DOHH2 (cell line): ENCODE measurements at regions not wholly inside any gene's neighbourhood (a gene's known extent, or its start where the extent isn't known, plus 50 kb on each side); places are given as distances from the start of the nearest gene placed in this dataset.

Experiments
- H3F3A ChIP-seq: fragments of 200-600 bp; sonication (generic), shearing (Covaris generic); 2 replicates; pipeline ENCODE4 v1.6.0; 2016; ENCODE audit warnings: antibody characterized with exemption, mild to moderate bottlenecking; ENCODE audit not compliant: control insufficient read depth, insufficient read depth
- H3K27ac ChIP-seq: fragments of 200-600 bp; sonication (generic); 2 replicates; pipeline ENCODE4 v1.5.1; 2014; ENCODE audit warnings: low read depth, mild to moderate bottlenecking, low read length, moderate library complexity
- H3K27me3 ChIP-seq: fragments of 200-600 bp; sonication (generic); 2 replicates; pipeline ENCODE4 v1.6.1; 2014; ENCODE audit warnings: mild to moderate bottlenecking, low read length, mixed read lengths; ENCODE audit not compliant: control insufficient read depth
- H3K36me3 ChIP-seq: fragments of 200-600 bp; sonication (generic); 2 replicates; pipeline ENCODE4 v1.6.1; 2014; ENCODE audit warnings: mild to moderate bottlenecking, low read length, moderate library complexity, mixed read lengths; ENCODE audit not compliant: control insufficient read depth
- H3K4me1 ChIP-seq: fragments of 200-600 bp; sonication (generic); 2 replicates; pipeline ENCODE4 v1.6.1; 2014; ENCODE audit warnings: mild to moderate bottlenecking, low read length, mixed read lengths; ENCODE audit not compliant: control insufficient read depth
- H3K4me2 ChIP-seq: fragments of 200-600 bp; sonication (generic); 2 replicates; pipeline ENCODE4 v1.6.0; 2014; ENCODE audit warnings: mild to moderate bottlenecking, low read length, moderate library complexity
- H3K4me3 ChIP-seq: fragments of 200-600 bp; sonication (generic); 2 replicates; pipeline ENCODE4 v1.5.1; 2014; ENCODE audit warnings: mild to moderate bottlenecking, low read length, mixed read lengths
- H3K79me2 ChIP-seq: fragments of 200-600 bp; sonication (generic); 2 replicates; pipeline ENCODE4 v1.6.1; 2014; ENCODE audit warnings: mild to moderate bottlenecking, low read length, mixed read lengths; ENCODE audit not compliant: control insufficient read depth
- H3K9me2 ChIP-seq: fragments of 200-600 bp; sonication (generic); replicated peaks from 2 replicates; pipeline ENCODE4 v1.6.1; 2014; ENCODE audit warnings: mild to moderate bottlenecking, low read length, mixed read lengths; ENCODE audit not compliant: control insufficient read depth
- H3K9me3 ChIP-seq: fragments of 200-600 bp; sonication (generic); 2 replicates; pipeline ENCODE4 v1.6.1; 2014; ENCODE audit warnings: antibody characterized with exemption, low read length, mixed read lengths; ENCODE audit not compliant: control insufficient read depth, insufficient read depth
- H4K20me1 ChIP-seq: fragments of 200-600 bp; sonication (generic); 2 replicates; pipeline ENCODE4 v1.6.0; 2014; ENCODE audit warnings: low read depth, mild to moderate bottlenecking, antibody characterized with exemption, low read length, moderate library complexity; ENCODE audit not compliant: control insufficient read depth, insufficient read depth
- EZH2phosphoT487 ChIP-seq: fragments of 200-600 bp; sonication (generic); IDR thresholded peaks from 2 replicates; pipeline ENCODE4 v1.6.1; 2017; ENCODE audit warnings: borderline replicate concordance, mild to moderate bottlenecking, antibody characterized with exemption, low read length, moderate library complexity, mixed read lengths
- TF ChIP-seq, protein P1 (sequence below): fragments of 200-600 bp; sonication (generic); IDR thresholded peaks from one replicate; pipeline ENCODE4 v1.5.1; 2014; ENCODE audit warnings: antibody characterized with exemption, mild to moderate bottlenecking, low read depth, low read length; ENCODE audit not compliant: poor library complexity, severe bottlenecking

- Histone ChIP-seq H3K4me1 (peaks cover 9% of the 10 kb centered on the region), H3K9me3 (no peaks in the 10 kb centered on the region), H3K9me2 (no peaks in the 10 kb centered on the region), H3K36me3 (no peaks in the 10 kb centered on the region), H3K4me3 (no peak overlapping the region), H3F3A (no peaks in the 10 kb centered on the region), H3K27ac (no peak overlapping the region), H3K79me2 (no peaks in the 10 kb centered on the region), H4K20me1 (no peaks in the 10 kb centered on the region), H3K4me2 (no peak overlapping the region), H3K27me3 (no peaks in the 10 kb centered on the region)
- TF ChIP-seq, protein P1, sequence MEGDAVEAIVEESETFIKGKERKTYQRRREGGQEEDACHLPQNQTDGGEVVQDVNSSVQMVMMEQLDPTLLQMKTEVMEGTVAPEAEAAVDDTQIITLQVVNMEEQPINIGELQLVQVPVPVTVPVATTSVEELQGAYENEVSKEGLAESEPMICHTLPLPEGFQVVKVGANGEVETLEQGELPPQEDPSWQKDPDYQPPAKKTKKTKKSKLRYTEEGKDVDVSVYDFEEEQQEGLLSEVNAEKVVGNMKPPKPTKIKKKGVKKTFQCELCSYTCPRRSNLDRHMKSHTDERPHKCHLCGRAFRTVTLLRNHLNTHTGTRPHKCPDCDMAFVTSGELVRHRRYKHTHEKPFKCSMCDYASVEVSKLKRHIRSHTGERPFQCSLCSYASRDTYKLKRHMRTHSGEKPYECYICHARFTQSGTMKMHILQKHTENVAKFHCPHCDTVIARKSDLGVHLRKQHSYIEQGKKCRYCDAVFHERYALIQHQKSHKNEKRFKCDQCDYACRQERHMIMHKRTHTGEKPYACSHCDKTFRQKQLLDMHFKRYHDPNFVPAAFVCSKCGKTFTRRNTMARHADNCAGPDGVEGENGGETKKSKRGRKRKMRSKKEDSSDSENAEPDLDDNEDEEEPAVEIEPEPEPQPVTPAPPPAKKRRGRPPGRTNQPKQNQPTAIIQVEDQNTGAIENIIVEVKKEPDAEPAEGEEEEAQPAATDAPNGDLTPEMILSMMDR: no peak
- TF ChIP-seq EZH2phosphoT487: no peak
Measured at GRCh38 chr15:87763837-87764236, 492.7 kb downstream of the NTRK3 start.

- peaks cover 9% of the 10 kb centered on the region for H3K4me1 ChIP-seq
- H3K79me2 ChIP-seq: no peaks in the 10 kb centered on the region
- H3K36me3 ChIP-seq: no peaks in the 10 kb centered on the region
- H3K9me2 ChIP-seq: no peaks in the 10 kb centered on the region
- H3F3A ChIP-seq: no peaks in the 10 kb centered on the region
- H4K20me1 ChIP-seq: no peaks in the 10 kb centered on the region
- no peak overlapping the region for H3K4me3 ChIP-seq
- no peak for TF ChIP-seq EZH2phosphoT487
- TF ChIP-seq, protein P1: no peak
- no peaks in the 10 kb centered on the region for H3K27me3 ChIP-seq
- H3K27ac ChIP-seq: no peak overlapping the region
- H3K9me3 ChIP-seq: no peaks in the 10 kb centered on the region
- peak overlapping the region; percentile 22 for H3K4me2 ChIP-seq
Measured at GRCh38 chr15:87761736-87762509, 494.6 kb downstream of the NTRK3 start.

DNA sequence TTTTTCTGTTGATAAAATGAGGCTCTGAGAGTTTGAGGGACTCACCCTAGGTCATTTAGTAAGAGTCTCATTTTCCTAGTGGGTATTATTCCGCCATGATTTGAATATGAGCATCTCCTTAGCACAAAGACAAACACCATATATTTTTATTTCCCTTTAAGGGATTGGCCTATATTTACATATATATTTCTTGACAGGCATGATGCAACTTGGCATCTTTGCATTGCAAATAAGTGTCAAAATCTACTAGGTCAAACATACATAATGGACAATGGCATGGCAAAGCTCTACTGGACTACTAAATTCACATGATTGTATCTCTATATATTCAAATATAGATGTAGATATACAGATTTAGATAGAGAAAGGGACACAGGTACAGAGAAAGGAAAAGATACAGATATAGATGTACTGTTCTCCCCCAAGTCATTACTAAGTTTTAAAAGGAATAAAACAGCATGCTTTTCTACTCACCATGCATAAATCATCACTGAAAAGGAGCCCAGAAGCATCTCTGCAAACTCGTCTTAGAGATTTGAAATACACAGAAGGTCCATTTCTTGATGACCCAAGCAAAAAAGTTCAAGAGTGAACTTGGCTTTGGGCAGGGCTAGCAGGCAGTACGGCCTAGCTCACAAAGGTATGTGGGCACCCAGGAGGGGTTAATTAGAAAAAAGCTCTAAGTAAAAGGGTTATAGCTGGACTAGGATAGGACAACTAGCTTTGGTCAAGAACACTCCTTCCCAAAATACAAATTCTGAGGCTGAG is 495.8 kb downstream of the NTRK3 start:
- no peak for TF ChIP-seq EZH2phosphoT487
- TF ChIP-seq, protein P1: no peak
- Histone ChIP-seq H3K4me1 (peaks cover 9% of the 10 kb centered on the region), H3K9me3 (no peaks in the 10 kb centered on the region), H3K4me2 (no peak overlapping the region), H3K79me2 (no peaks in the 10 kb centered on the region), H3K27me3 (no peaks in the 10 kb centered on the region), H3K36me3 (no peaks in the 10 kb centered on the region), H4K20me1 (no peaks in the 10 kb centered on the region), H3F3A (no peaks in the 10 kb centered on the region), H3K27ac (no peak overlapping the region), H3K4me3 (no peak overlapping the region), H3K9me2 (no peaks in the 10 kb centered on the region)
